OCI-LY7 (cell line): ENCODE measurements at regions not wholly inside any gene's neighbourhood (a gene's known extent, or its start where the extent isn't known, plus 50 kb on each side); places are given as distances from the start of the nearest gene placed in this dataset.

Experiments
- BruUV-seq: library from RNA; stranded (reverse); fragments of 400-500 nt; replicated peaks from 2 replicates; lab custom pipeline; 2021; lab: Mats Ljungman, UMichigan
- CTCF ChIA-PET: fragments of 300-600 bp; sonication (Branson Sonifier 250); formaldehyde crosslinking; loops from one replicate; lab custom pipeline; 2022; ENCODE audit warnings: antibody characterized with exemption; ENCODE audit not compliant: unreplicated experiment; lab: Charles Lee
- POLR2A ChIA-PET: fragments of 300-600 bp; sonication (Branson Sonifier 250); formaldehyde crosslinking; loops from one replicate; lab custom pipeline; 2022; ENCODE audit warnings: antibody characterized with exemption; lab: Charles Lee
- DNase-seq: peaks from one replicate; pipeline ENCODE4 v3.0.0-alpha.2; 2015; ENCODE audit warnings: low spot score
- H2AFZ ChIP-seq: fragments of 200-600 bp; sonication (generic), shearing (Covaris generic); 2 replicates; pipeline ENCODE4 v1.6.1; 2014; ENCODE audit warnings: mild to moderate bottlenecking, antibody characterized with exemption, low read length, moderate library complexity
- H3K27ac ChIP-seq: fragments of 200-600 bp; sonication (generic); 2 replicates; pipeline ENCODE4 v1.5.1; 2014; ENCODE audit warnings: mixed run types, low read depth, mild to moderate bottlenecking, moderate library complexity, low read length, inconsistent platforms; ENCODE audit not compliant: poor library complexity, severe bottlenecking
- H3K36me3 ChIP-seq: fragments of 200-600 bp; sonication (generic); 2 replicates; pipeline ENCODE4 v1.6.1; 2014; ENCODE audit warnings: mild to moderate bottlenecking, antibody characterized with exemption, low read length, moderate library complexity, mixed read lengths; ENCODE audit not compliant: insufficient read depth
- H3K4me1 ChIP-seq: fragments of 200-600 bp; sonication (generic); 2 replicates; pipeline ENCODE4 v1.5.1; 2014; ENCODE audit warnings: mild to moderate bottlenecking, low read length; ENCODE audit not compliant: insufficient read depth, poor library complexity, severe bottlenecking
- H3K4me2 ChIP-seq: fragments of 200-600 bp; sonication (generic); 2 replicates; pipeline ENCODE4 v1.6.1; 2014; ENCODE audit warnings: mild to moderate bottlenecking, low read length
- H3K4me3 ChIP-seq: fragments of 200-600 bp; sonication (generic); 2 replicates; pipeline ENCODE4 v1.5.1; 2014; ENCODE audit warnings: mild to moderate bottlenecking, low read depth, low read length; ENCODE audit not compliant: poor library complexity, severe bottlenecking
- H3K79me2 ChIP-seq: fragments of 200-600 bp; sonication (generic); 2 replicates; pipeline ENCODE4 v1.6.1; 2016; ENCODE audit warnings: low read depth, mild to moderate bottlenecking, low read length, moderate library complexity, mixed read lengths; ENCODE audit not compliant: insufficient read depth
- H3K9me2 ChIP-seq: fragments of 200-600 bp; sonication (generic); 2 replicates; pipeline ENCODE4 v1.6.1; 2016; ENCODE audit warnings: mild to moderate bottlenecking, low read length, mixed read lengths; ENCODE audit not compliant: insufficient read depth
- H3K9me3 ChIP-seq: fragments of 200-600 bp; sonication (generic); 2 replicates; pipeline ENCODE4 v1.6.1; 2014; ENCODE audit warnings: mild to moderate bottlenecking, mixed run types, low read length, mixed read lengths
- H4K20me1 ChIP-seq: fragments of 200-600 bp; sonication (generic); 2 replicates; pipeline ENCODE4 v1.6.1; 2014; ENCODE audit warnings: mild to moderate bottlenecking, antibody characterized with exemption, low read length, moderate library complexity, mixed read lengths; ENCODE audit not compliant: insufficient read depth
- EZH2phosphoT487 ChIP-seq: fragments of 200-600 bp; sonication (generic); IDR thresholded peaks from 2 replicates; pipeline ENCODE4 v1.6.1; 2018; ENCODE audit warnings: low read depth, borderline replicate concordance, mild to moderate bottlenecking, mixed run types, antibody characterized with exemption, low read length, moderate library complexity, mixed read lengths
- intact Hi-C: fragments of 100-400 bp; cut with micrococcal nuclease; formaldehyde crosslinking; loops from one replicate; pipeline ENCODE4 v1.10.0; 2022; ENCODE audit not compliant: unreplicated experiment
- TF ChIP-seq, protein P1 (sequence below): fragments of 200-600 bp; sonication (generic); conservative IDR thresholded peaks from 2 replicates; pipeline ENCODE4 v1.5.1; 2014; ENCODE audit warnings: mild to moderate bottlenecking, antibody characterized with exemption, low read length, moderate library complexity, mixed read lengths

DNA sequence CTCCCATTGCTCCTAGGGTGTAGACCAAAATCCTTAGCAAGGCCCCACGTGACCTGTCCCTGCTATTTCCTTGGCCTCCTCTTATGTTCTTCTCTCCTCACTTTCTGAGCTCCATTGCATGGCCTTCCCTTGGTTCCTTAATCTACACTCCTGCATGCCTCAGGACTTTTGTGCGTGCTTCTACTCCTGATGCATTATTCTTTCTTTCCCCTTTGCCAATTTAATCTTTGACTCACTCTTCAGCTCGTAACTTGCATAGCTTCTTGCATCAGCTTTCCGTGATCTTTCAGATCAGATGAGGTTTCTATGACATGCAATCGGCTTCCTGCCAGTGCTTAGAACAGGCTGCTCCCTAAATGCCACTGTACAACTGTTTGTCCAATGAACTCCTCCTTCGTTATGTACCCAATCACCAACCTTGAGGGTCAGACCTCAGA is 261.6 kb upstream of the CADM1 start:
- H2AFZ ChIP-seq, result no peak overlapping the region
- no peaks in the 10 kb centered on the region for H3K36me3 ChIP-seq
- H3K9me3 ChIP-seq, result no peaks in the 10 kb centered on the region
- DNase-seq, result no peak
- POLR2A ChIA-PET, result interaction anchor here (0.6 kb wide), 1 partner anchor 52 kb away, joined by 3 read pairs; no protein-coding TSS in a partner anchor
- no peaks in the 10 kb centered on the region for H3K79me2 ChIP-seq
- intact Hi-C loops, result no loop called here
- no peak for TF ChIP-seq EZH2phosphoT487
- H3K9me2 ChIP-seq, result no peaks in the 10 kb centered on the region
- no peaks in the 10 kb centered on the region for H3K4me1 ChIP-seq
- H3K4me3 ChIP-seq, result no peak overlapping the region
- CTCF ChIA-PET, result no interaction called here
- BruUV-seq, result no TSS peak
- H3K27ac ChIP-seq, result no peak overlapping the region
- no peak overlapping the region for H3K4me2 ChIP-seq
- H4K20me1 ChIP-seq, result no peaks in the 10 kb centered on the region

DNA sequence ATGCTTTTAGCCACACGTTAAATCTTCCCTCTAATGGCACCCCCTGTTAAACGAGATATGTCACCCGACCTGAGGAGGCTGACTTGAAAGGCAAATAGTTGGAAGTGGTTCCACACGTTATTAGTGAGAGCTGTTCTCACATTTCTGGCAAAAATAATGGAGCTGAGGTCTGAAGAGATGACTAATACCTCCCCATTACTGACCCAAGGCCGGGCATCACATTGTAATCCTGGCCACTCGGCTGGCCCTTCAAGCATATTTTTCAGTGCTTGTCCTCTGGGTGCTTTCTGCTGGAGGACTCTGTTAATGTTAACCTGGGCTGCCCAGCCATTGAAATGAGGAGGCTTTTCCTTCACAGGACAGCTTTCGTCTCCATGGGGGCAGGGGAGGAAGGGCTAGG is 260.0 kb upstream of the CADM1 start:
- H4K20me1 ChIP-seq, result no peaks in the 10 kb centered on the region
- intact Hi-C loops, result no loop called here

DNA sequence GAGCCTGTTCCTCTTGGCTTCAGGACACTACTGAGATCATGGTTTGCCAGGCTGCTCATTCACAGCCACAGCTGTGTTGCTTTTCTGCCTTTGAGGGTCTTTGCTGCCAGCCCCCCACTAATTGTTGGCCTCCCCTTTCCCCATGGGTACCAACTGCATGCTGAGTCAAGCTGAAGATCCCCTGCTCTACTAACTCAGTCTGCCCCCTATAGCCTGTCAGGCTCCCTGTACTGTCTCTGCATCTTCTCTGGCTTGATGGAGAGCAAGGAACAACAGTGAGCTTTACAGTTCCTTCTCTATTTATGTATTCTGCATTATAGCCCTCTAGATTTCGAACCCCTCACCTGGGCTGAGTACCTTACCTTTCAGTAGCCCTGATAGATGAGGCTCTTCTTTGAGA is 257.6 kb upstream of the CADM1 start:
- no peaks in the 10 kb centered on the region for H3K9me3 ChIP-seq
- H3K79me2 ChIP-seq, result no peaks in the 10 kb centered on the region
- no peaks in the 10 kb centered on the region for H3K4me1 ChIP-seq
- no TSS peak for BruUV-seq
- H3K9me2 ChIP-seq, result no peaks in the 10 kb centered on the region
- no peaks in the 10 kb centered on the region for H3K36me3 ChIP-seq
- TF ChIP-seq, protein P1, sequence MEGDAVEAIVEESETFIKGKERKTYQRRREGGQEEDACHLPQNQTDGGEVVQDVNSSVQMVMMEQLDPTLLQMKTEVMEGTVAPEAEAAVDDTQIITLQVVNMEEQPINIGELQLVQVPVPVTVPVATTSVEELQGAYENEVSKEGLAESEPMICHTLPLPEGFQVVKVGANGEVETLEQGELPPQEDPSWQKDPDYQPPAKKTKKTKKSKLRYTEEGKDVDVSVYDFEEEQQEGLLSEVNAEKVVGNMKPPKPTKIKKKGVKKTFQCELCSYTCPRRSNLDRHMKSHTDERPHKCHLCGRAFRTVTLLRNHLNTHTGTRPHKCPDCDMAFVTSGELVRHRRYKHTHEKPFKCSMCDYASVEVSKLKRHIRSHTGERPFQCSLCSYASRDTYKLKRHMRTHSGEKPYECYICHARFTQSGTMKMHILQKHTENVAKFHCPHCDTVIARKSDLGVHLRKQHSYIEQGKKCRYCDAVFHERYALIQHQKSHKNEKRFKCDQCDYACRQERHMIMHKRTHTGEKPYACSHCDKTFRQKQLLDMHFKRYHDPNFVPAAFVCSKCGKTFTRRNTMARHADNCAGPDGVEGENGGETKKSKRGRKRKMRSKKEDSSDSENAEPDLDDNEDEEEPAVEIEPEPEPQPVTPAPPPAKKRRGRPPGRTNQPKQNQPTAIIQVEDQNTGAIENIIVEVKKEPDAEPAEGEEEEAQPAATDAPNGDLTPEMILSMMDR, result no peak
- no peak for TF ChIP-seq EZH2phosphoT487
- CTCF ChIA-PET, result interaction anchor here (0.5 to 0.6 kb wide), 2 partner anchors 205 to 690 kb away, joined by 3 read pairs; no protein-coding TSS in a partner anchor
- H3K4me2 ChIP-seq, result no peak overlapping the region
- H4K20me1 ChIP-seq, result no peaks in the 10 kb centered on the region
- intact Hi-C loops, result no loop called here
- H2AFZ ChIP-seq, result no peak overlapping the region
- no peak for DNase-seq
- no peak overlapping the region for H3K4me3 ChIP-seq
- no peak overlapping the region for H3K27ac ChIP-seq
- POLR2A ChIA-PET, result interaction anchor here (0.6 to 0.7 kb wide), 2 partner anchors 17 to 130 kb away, joined by 3 read pairs; no protein-coding TSS in a partner anchor

More for the DNA sequence above, 260.0 kb upstream of the CADM1 start:
- no peak for DNase-seq
- H3K4me1 ChIP-seq, result no peaks in the 10 kb centered on the region
- H3K4me2 ChIP-seq, result no peak overlapping the region
- H2AFZ ChIP-seq, result no peak overlapping the region
- ChIA-PET CTCF (no interaction called here), POLR2A (interaction anchor here (0.7 kb wide), 1 partner anchor 121 kb away, joined by 3 read pairs; no protein-coding TSS in a partner anchor)
- no peaks in the 10 kb centered on the region for H3K9me3 ChIP-seq
- no peak overlapping the region for H3K27ac ChIP-seq
- H3K9me2 ChIP-seq, result no peaks in the 10 kb centered on the region
- H3K4me3 ChIP-seq, result no peak overlapping the region
- H3K36me3 ChIP-seq, result no peaks in the 10 kb centered on the region
- no TSS peak for BruUV-seq
- TF ChIP-seq, protein P1, result no peak
- TF ChIP-seq EZH2phosphoT487, result no peak
- no peaks in the 10 kb centered on the region for H3K79me2 ChIP-seq
